LNCaP clone FGC (cell line): ENCODE measurements at regions not wholly inside any gene's neighbourhood (a gene's known extent, or its start where the extent isn't known, plus 50 kb on each side); places are given as distances from the start of the nearest gene placed in this dataset.

Experiments
- DNase-seq: peaks from one replicate; pipeline ENCODE4 v3.0.0-alpha.2; 2011; ENCODE audit warnings: low read depth
- H3K4me3 ChIP-seq: 2 replicates; pipeline ENCODE4 v1.5.1; 2011; ENCODE audit warnings: mild to moderate bottlenecking, low read depth, low read length, control low read depth
- CTCF ChIP-seq: IDR thresholded peaks from 2 replicates; pipeline ENCODE4 v1.5.1; 2012; ENCODE audit warnings: mild to moderate bottlenecking; ENCODE audit not compliant: control insufficient read depth, insufficient read depth; ENCODE audit errors: extremely low read depth

- H3K4me3 ChIP-seq = no peak overlapping the region
- TF ChIP-seq CTCF = no peak
- no peak for DNase-seq
These were observed 167.5 kb upstream of the CAMK1G start for GRCh38 chr1:209416039-209416438.

GRCh38 chr1:209416716-209417115, 166.8 kb upstream of the CAMK1G start:
- H3K4me3 ChIP-seq = no peak overlapping the region
- DNase-seq = no peak
- TF ChIP-seq CTCF = no peak

GRCh38 chr1:209417761-209418160, 165.8 kb upstream of the CAMK1G start:
- TF ChIP-seq CTCF = no peak
- no peak for DNase-seq
- H3K4me3 ChIP-seq = no peak overlapping the region

GRCh38 chr1:209420276-209420675, 163.2 kb upstream of the CAMK1G start:
- no peak for TF ChIP-seq CTCF
- H3K4me3 ChIP-seq = no peak overlapping the region
- DNase-seq = no peak

GRCh38 chr1:209421186-209421585, 162.3 kb upstream of the CAMK1G start:
- TF ChIP-seq CTCF = no peak
- no peak for DNase-seq
- H3K4me3 ChIP-seq = no peak overlapping the region

- no peak for TF ChIP-seq CTCF
- no peak for DNase-seq
- H3K4me3 ChIP-seq = no peak overlapping the region
These were observed 161.4 kb upstream of the CAMK1G start for GRCh38 chr1:209421978-209422680.

GRCh38 chr1:209425959-209426358, 157.6 kb upstream of the CAMK1G start:
- no peak for DNase-seq
- H3K4me3 ChIP-seq = no peak overlapping the region
- no peak for TF ChIP-seq CTCF
